ENCODE measurements at regions not wholly inside any gene's neighbourhood (a gene's known extent, or its start where the extent isn't known, plus 50 kb on each side); places are given as distances from the start of the nearest gene placed in this dataset.

DNA sequence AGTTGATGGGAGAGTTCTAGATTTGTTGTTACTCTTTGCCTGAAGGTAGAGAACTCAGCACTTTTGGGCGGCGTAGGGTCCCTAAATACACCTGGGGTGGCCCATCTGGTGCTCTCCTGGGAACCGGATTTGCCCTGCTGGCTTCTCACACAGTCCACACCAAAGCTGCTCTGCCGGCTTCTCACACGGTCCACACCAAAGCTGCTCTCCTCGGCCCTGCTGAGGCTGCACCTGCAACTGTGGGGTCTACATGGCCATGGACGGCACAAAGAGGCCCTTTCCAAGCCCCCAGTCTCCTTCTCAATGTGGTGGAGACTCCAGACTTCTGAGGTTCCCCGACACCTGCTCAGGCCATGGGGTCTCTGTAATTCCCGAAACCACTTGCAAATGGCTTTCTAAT lies 124.8 kb upstream of the GPC1 start:
- intact Hi-C loops (cut with DNase I) = no loop called here
- Histone ChIP-seq H3K27me3 (no peaks in the 10 kb centered on the region), H3K4me3 (no peak overlapping the region), H3K4me1 (no peaks in the 10 kb centered on the region), H3K9me3 (no peaks in the 10 kb centered on the region), H3K27ac (no peak overlapping the region), H3K36me3 (no peaks in the 10 kb centered on the region)
- TF ChIP-seq, protein P1, sequence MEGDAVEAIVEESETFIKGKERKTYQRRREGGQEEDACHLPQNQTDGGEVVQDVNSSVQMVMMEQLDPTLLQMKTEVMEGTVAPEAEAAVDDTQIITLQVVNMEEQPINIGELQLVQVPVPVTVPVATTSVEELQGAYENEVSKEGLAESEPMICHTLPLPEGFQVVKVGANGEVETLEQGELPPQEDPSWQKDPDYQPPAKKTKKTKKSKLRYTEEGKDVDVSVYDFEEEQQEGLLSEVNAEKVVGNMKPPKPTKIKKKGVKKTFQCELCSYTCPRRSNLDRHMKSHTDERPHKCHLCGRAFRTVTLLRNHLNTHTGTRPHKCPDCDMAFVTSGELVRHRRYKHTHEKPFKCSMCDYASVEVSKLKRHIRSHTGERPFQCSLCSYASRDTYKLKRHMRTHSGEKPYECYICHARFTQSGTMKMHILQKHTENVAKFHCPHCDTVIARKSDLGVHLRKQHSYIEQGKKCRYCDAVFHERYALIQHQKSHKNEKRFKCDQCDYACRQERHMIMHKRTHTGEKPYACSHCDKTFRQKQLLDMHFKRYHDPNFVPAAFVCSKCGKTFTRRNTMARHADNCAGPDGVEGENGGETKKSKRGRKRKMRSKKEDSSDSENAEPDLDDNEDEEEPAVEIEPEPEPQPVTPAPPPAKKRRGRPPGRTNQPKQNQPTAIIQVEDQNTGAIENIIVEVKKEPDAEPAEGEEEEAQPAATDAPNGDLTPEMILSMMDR (IDR thresholded peaks at IDR 0.05) = no peak
- 89 to 96% (median 93%) methylated on average over 8 to 9 of the region's 9 CpGs for whole genome bisulfite sequencing, 4 donors
- DNase-seq (no peak), ATAC-seq (no peak)

DNA sequence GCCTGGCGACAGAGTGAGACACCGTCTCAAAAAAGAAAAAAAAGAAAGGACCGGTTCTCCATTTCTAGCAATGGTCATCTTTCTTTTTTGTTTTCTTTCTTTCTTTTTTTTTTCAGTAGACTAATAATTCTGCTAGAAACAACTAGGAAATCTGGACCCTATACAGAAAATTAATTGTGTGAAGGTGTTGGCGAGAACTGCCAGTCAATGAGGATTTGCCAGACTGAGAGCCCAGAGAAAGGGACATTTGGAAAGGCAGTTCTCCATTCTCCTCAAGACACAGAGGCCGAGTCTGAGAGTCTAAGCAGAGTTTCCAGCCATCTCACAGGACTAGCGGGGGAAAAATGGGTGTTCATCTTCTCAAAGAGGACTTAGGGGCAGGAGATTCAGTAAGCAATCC lies 123.6 kb upstream of the GPC1 start:
- ATAC-seq = no peak
- Histone ChIP-seq H3K9me3 (no peaks in the 10 kb centered on the region), H3K36me3 (no peaks in the 10 kb centered on the region), H3K27ac (no peak overlapping the region), H3K27me3 (no peaks in the 10 kb centered on the region), H3K4me1 (no peaks in the 10 kb centered on the region), H3K4me3 (no peak overlapping the region)
- WGBS, 4 donors = 83 to 95% (median 93%) methylated on average over 6 of the region's 6 CpGs
- no peak for DNase-seq
- intact Hi-C loops (cut with DNase I) = no loop called here
- TF ChIP-seq, protein P1 (IDR thresholded peaks at IDR 0.05) = no peak
- TF ChIP-seq POLR2A (IDR thresholded peaks at IDR 0.05) = no peak

DNA sequence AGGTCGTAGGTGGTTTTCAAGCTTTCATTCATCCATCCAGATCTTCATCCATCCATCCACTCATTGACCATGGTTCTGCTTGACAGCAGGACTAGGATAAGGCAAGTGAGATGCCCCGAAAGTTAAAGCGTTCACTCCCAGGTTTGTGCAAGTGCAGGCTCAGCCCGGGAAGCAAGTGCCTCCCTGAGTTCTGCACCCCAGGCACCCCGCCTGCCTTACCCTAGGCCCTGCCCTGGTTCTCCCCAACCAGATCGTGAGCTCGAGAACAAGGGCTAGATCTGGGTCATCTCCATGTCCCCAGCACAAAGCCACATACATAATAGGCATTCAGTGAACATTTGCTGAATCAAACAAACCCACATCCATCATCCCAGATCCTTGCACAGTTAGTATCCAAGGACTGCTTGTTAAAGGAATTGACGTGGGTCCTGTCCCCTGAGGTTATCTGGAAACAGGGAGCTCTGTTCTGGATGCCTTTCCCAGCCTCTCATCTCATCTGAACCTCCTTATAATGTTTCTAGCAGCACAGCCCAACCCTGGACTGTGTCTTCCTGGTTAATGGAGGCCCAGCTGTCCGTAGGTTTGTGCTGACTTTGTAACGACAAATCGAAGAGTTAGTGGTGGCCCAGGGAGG lies 116.1 kb upstream of the GPC1 start:
- Histone ChIP-seq H3K36me3 (no peaks in the 10 kb centered on the region), H3K9me3 (no peaks in the 10 kb centered on the region), H3K4me1 (peaks cover 0 to 12% (median 2%) of the 10 kb centered on the region in 12 donors), H3K27me3 (no peaks in the 10 kb centered on the region), H3K4me3 (no peak overlapping the region), H3K27ac (peak overlapping the region in 4 of 12 donors; percentile 29 to 82 (median 46))
- ATAC-seq (peak in 3 of 4 donors; percentile 10 to 56 (median 51)), DNase-seq (no peak)
- TF ChIP-seq, protein P1 (IDR thresholded peaks at IDR 0.05) = no peak
- no peak for TF ChIP-seq POLR2A (IDR thresholded peaks at IDR 0.05)
- intact Hi-C loops (cut with DNase I) = no loop called here
- 77 to 84% (median 79%) methylated on average over 11 of the region's 11 CpGs for WGBS, 4 donors

DNA sequence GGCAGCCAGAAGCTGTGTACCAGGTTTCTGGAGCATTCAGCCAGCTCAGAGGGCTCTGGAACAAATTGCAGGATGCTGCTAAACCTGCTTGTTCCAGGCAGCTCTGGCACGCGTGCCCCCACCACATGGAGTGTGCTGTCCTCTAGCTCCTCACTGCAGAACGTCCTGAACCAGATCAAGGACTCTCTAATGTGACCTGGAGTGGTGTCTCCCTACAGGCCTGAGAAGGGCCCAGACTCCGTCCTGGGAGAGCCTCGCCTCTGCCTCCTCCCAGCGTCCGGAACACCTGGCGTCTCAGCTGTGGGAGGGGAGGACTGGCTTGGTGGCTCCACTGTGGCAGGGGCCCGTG lies 115.6 kb upstream of the GPC1 start:
- Histone ChIP-seq H3K36me3 (no peaks in the 10 kb centered on the region), H3K4me1 (peaks cover 0 to 12% (median 2%) of the 10 kb centered on the region in 12 donors)
- 64 to 75% (median 73%) methylated on average over 2 to 9 of the region's 9 CpGs; no CpG with 5 or more reads in 1 of the 4 donors for WGBS, 4 donors

More for the DNA sequence above, 115.6 kb upstream of the GPC1 start:
- intact Hi-C loops (cut with DNase I) = no loop called here
- Histone ChIP-seq H3K4me3 (no peak overlapping the region), H3K27ac (peak overlapping the region in 4 of 12 donors; percentile 29 to 82 (median 46)), H3K27me3 (no peaks in the 10 kb centered on the region), H3K9me3 (no peaks in the 10 kb centered on the region)
- ATAC-seq = peak; percentile 39 to 61 (median 40)
- TF ChIP-seq, protein P1 (IDR thresholded peaks at IDR 0.05) = no peak
- no peak for TF ChIP-seq POLR2A (IDR thresholded peaks at IDR 0.05)
- no peak for DNase-seq

Data from heart left ventricle (tissue), 16 donors.